Activated naive CD8-positive, alpha-beta T cell treated with anti-CD3 and anti-CD28 coated beads for 36 hours (primary cell): ENCODE measurements at regions not wholly inside any gene's neighbourhood (a gene's known extent, or its start where the extent isn't known, plus 50 kb on each side); places are given as distances from the start of the nearest gene placed in this dataset.

ENCODE experiments used
- DNase-seq: peaks from one replicate; pipeline ENCODE4 v3.0.0; 2021
- H3K27ac Mint-ChIP-seq: one replicate; pipeline ENCODE4 v1.8.0; 2022; ENCODE audit warnings: mild to moderate bottlenecking, moderate library complexity, mixed read lengths
- H3K27me3 Mint-ChIP-seq: one replicate; pipeline ENCODE4 v1.8.0; 2022; ENCODE audit warnings: mild to moderate bottlenecking, mixed read lengths
- H3K36me3 Mint-ChIP-seq: one replicate; pipeline ENCODE4 v1.8.0; 2021; ENCODE audit warnings: mild to moderate bottlenecking, mixed read lengths
- H3K4me1 Mint-ChIP-seq: one replicate; pipeline ENCODE4 v1.8.0; 2021; ENCODE audit warnings: mixed read lengths
- H3K4me3 Mint-ChIP-seq: one replicate; pipeline ENCODE4 v1.8.0; 2022; ENCODE audit warnings: mild to moderate bottlenecking, moderate library complexity, mixed read lengths
- H3K9me3 Mint-ChIP-seq: one replicate; pipeline ENCODE4 v1.8.0; 2022; ENCODE audit warnings: mixed read lengths

DNA sequence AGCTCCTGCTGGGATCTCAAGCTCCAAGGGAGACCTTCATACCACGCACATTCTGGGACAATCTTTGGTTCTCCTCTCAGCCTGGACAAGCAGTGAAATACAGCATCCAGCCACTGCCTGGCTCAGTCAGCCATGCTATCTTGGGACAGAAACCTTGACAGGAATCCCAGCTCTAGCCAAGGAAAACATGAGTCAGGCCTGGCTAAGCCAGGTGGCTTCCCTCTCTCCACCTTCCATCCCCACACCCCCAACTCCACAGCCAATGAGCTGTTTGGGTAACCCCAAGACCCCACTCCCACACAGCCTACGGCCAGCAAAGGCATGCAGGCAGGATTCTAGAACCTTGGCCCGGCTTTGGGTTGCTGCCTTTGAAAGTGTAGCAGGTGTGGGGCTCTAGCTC, 64.9 kb downstream of the MCFD2 start:
- no peak overlapping the region for H3K27ac Mint-ChIP-seq
- no peaks in the 10 kb centered on the region for H3K36me3 Mint-ChIP-seq
- H3K4me1 Mint-ChIP-seq, result no peaks in the 10 kb centered on the region

DNA sequence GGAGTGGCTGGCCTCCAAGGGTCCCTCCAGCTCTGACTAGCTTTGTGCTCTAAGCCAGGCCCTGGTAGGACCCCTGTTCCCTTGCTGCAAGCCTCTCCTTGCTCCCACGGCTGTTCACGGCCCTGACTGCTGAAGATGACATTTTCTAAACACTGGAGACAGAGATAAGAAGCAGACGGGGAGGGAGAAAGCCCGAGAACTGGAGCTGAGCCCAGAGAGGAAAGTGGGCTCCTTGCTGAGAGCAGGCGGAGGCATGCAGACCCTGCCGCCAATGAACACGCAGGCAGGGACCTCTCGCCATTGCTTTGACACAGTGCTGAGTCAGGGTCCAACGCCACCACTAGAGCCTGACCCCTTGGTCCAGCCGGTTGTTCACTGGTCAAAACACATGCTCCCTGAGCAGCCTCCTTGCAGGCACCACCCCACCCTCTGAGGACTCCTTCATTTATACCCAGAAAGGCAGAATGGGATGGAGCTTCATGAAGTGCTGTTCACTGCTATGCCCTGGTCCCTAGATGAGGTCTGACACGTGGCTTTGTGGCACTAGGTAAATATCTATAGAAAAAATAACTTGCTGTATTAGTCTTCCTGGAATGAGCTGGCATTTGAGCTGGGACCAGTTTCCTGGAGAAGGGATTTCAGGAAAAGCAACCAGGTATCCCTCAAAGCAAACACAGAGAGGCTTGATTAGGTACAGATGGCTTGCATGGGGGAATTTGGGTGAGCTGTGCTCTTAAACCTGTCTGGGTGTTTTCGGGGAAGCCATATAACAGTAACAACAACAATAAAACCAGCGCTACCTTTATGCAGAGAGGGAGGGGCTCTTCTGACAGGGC, 65.7 kb downstream of the MCFD2 start:
- no peak for DNase-seq
- Mint-ChIP-seq H3K27ac (no peak overlapping the region), H3K36me3 (no peaks in the 10 kb centered on the region), H3K27me3 (peaks cover 4% of the 10 kb centered on the region), H3K4me1 (no peaks in the 10 kb centered on the region), H3K9me3 (no peaks in the 10 kb centered on the region), H3K4me3 (no peak overlapping the region)

More for the DNA sequence above, 64.9 kb downstream of the MCFD2 start:
- Mint-ChIP-seq H3K4me3 (no peak overlapping the region), H3K27me3 (peaks cover 4% of the 10 kb centered on the region), H3K9me3 (no peaks in the 10 kb centered on the region)
- DNase-seq, result no peak

DNA sequence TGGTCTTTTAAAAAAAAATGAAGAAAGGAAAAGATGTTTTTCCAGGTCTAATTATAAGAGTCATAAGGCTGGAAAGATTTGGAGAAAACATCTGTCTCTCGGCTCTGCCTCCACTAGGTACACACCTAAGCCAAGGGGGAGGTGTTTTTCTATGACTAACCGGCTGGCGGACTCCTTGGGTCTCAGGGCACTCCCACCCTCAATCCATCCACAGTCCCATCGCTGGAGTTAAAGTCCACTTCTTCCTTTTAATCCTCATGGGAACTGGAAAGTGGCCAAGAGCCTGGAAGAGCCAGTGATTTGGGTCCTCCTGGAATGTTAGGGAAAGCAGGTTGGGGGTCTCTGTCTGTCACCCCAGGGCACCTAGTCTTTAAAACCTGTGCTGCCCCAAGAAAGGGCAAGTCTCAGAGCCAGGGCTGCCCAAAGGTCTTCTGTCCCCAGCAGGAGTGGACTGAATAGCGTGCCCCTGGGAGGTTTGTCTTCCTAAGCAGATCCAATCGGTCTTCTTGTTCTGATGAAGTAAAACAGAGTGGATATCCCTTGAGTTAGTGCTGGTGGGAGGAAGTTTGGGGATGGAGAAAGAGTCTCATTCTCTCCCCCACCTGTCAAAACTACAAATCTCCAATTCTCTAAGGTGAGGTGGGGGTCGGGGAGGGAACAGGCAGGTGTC, 66.4 kb downstream of the MCFD2 start:
- Mint-ChIP-seq H3K4me1 (no peaks in the 10 kb centered on the region), H3K27me3 (peaks cover 4% of the 10 kb centered on the region), H3K9me3 (no peaks in the 10 kb centered on the region), H3K36me3 (no peaks in the 10 kb centered on the region), H3K27ac (no peak overlapping the region), H3K4me3 (no peak overlapping the region)
- no peak for DNase-seq

- no peaks in the 10 kb centered on the region for H3K36me3 Mint-ChIP-seq
- H3K4me3 Mint-ChIP-seq, result no peak overlapping the region
- H3K27ac Mint-ChIP-seq, result no peak overlapping the region
Measured at GRCh38 chr2:46848447-46848846, 67.2 kb downstream of the MCFD2 start.

DNA sequence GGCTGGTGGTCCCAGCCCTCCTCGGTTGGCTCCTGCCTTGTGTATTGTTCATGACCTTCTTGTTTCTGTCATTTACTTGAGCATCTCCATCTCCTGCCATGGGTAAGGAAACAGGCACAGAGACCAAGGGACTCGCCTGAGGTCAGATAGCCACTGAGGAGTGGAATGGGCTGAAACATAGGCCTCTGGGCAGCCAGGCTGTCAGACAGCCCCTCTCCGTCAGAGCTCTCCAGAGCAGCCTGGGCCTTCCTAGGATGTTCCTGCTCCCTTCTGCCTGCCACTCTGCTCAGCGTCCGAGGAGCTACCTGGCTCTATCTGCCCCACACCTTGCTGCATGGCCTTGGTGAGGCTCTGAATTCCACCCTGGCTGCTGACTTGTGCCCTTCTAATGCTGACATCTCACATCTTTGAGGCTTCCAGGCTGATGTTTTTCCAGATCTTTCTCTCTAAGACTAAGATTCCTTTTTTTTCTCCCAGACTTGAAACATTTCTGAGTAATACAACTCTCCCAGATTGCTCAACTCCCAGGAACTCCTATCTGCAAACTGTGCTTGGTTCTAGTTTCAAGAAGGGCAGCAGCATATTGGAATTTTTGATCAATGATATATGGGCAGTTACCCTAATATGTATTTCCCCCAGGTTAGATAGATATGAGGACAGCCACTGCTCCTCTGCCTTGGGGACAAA, 67.7 kb downstream of the MCFD2 start:
- DNase-seq, result no peak
- Mint-ChIP-seq H3K27me3 (peaks cover 4% of the 10 kb centered on the region), H3K4me1 (no peaks in the 10 kb centered on the region), H3K9me3 (no peaks in the 10 kb centered on the region), H3K4me3 (no peak overlapping the region), H3K36me3 (no peaks in the 10 kb centered on the region), H3K27ac (no peak overlapping the region)

More at GRCh38 chr2:46848447-46848846, 67.2 kb downstream of the MCFD2 start:
- no peaks in the 10 kb centered on the region for H3K9me3 Mint-ChIP-seq
- peaks cover 4% of the 10 kb centered on the region for H3K27me3 Mint-ChIP-seq
- no peak for DNase-seq
- H3K4me1 Mint-ChIP-seq, result no peaks in the 10 kb centered on the region

- H3K4me3 Mint-ChIP-seq, result no peak overlapping the region
- peaks cover 4% of the 10 kb centered on the region for H3K27me3 Mint-ChIP-seq
Measured at GRCh38 chr2:46847185-46847710, 68.4 kb downstream of the MCFD2 start.

DNA sequence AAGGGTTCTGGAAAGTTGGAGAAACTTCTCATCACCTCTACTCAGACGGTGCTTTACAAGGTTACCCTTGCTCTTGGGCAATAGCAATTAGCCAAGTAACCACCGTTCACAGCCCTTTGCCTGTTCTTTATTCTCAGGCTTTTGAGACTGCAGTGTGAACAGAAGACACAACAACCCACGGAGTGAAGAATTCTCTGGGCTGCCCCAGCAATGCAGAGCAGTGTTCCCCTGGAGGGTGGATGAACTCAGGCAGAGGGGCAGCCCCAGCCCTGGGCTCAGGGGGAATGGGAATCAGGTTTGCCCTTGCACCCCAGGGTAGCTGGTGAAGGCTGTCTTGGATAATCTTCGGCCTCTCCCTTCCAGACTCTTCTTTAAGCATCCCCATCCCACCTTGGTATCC, 69.1 kb downstream of the MCFD2 start:
- H3K27me3 Mint-ChIP-seq, result peaks cover 4% of the 10 kb centered on the region
- H3K9me3 Mint-ChIP-seq, result no peaks in the 10 kb centered on the region
- no peaks in the 10 kb centered on the region for H3K4me1 Mint-ChIP-seq
- DNase-seq, result no peak
- no peak overlapping the region for H3K27ac Mint-ChIP-seq
- H3K4me3 Mint-ChIP-seq, result no peak overlapping the region
- H3K36me3 Mint-ChIP-seq, result no peaks in the 10 kb centered on the region

More at GRCh38 chr2:46847185-46847710, 68.4 kb downstream of the MCFD2 start:
- no peaks in the 10 kb centered on the region for H3K4me1 Mint-ChIP-seq
- no peak for DNase-seq
- H3K36me3 Mint-ChIP-seq, result no peaks in the 10 kb centered on the region
- no peak overlapping the region for H3K27ac Mint-ChIP-seq
- H3K9me3 Mint-ChIP-seq, result no peaks in the 10 kb centered on the region

- Mint-ChIP-seq H3K27ac (no peak overlapping the region), H3K9me3 (no peaks in the 10 kb centered on the region), H3K4me1 (no peaks in the 10 kb centered on the region), H3K36me3 (no peaks in the 10 kb centered on the region), H3K27me3 (peaks cover 4% of the 10 kb centered on the region), H3K4me3 (no peak overlapping the region)
- DNase-seq, result no peak
Measured at GRCh38 chr2:46845542-46846486, 69.8 kb downstream of the MCFD2 start.

GRCh38 chr2:46844443-46844842, 71.2 kb downstream of the MCFD2 start:
- Mint-ChIP-seq H3K9me3 (no peaks in the 10 kb centered on the region), H3K4me3 (no peak overlapping the region), H3K36me3 (no peaks in the 10 kb centered on the region), H3K27me3 (peaks cover 4% of the 10 kb centered on the region), H3K27ac (no peak overlapping the region), H3K4me1 (no peaks in the 10 kb centered on the region)
- no peak for DNase-seq

DNA sequence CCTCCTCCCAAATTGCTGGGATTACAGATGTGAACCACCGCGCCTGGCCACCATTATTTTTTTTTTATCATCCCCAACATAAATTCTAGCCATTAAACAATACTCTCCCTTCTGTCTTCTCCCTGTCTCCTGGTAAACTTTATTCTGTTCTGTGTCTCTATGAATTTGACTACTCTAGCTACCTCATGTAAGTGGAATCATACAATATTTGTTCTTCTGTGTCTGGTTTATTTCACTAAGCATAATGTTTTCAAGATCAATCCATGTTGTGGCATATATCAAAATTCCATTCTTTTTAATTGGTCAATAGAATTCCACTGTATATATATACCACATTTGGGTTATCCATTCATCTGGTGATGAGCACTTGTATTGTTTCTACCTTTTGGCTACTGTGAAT, 71.6 kb downstream of the MCFD2 start:
- Mint-ChIP-seq H3K27ac (no peak overlapping the region), H3K27me3 (peaks cover 4% of the 10 kb centered on the region), H3K9me3 (no peaks in the 10 kb centered on the region), H3K36me3 (no peaks in the 10 kb centered on the region), H3K4me3 (no peak overlapping the region), H3K4me1 (no peaks in the 10 kb centered on the region)
- no peak for DNase-seq

DNA sequence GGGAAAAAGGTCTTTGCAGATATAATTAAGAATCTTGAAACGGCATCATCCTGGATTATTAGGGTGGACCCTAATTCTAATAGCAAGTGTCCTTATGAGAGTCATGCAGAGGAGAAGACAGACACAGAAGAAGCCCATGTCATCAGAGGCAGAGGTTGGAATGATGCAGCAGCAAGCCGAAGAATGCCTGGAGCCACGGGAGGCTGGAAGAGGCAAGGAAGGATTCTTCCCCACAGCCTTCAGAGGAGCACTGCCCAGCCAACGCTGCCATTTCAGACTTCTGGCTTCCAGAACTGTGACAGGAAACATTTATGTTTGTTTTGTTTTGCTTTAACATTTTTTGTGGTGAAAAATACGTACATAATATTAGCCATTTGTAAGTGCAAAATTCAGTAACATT, 72.3 kb downstream of the MCFD2 start:
- H3K27me3 Mint-ChIP-seq, result peaks cover under 1% of the 10 kb centered on the region
- H3K9me3 Mint-ChIP-seq, result no peaks in the 10 kb centered on the region
- H3K4me1 Mint-ChIP-seq, result no peaks in the 10 kb centered on the region
- no peak for DNase-seq
- no peak overlapping the region for H3K4me3 Mint-ChIP-seq
- no peak overlapping the region for H3K27ac Mint-ChIP-seq
- no peaks in the 10 kb centered on the region for H3K36me3 Mint-ChIP-seq

- Mint-ChIP-seq H3K4me3 (no peak overlapping the region), H3K9me3 (no peaks in the 10 kb centered on the region), H3K27ac (no peak overlapping the region), H3K4me1 (no peaks in the 10 kb centered on the region), H3K36me3 (no peaks in the 10 kb centered on the region), H3K27me3 (no peaks in the 10 kb centered on the region)
- DNase-seq, result no peak
Measured at GRCh38 chr2:46842876-46843275, 72.7 kb downstream of the MCFD2 start.

DNA sequence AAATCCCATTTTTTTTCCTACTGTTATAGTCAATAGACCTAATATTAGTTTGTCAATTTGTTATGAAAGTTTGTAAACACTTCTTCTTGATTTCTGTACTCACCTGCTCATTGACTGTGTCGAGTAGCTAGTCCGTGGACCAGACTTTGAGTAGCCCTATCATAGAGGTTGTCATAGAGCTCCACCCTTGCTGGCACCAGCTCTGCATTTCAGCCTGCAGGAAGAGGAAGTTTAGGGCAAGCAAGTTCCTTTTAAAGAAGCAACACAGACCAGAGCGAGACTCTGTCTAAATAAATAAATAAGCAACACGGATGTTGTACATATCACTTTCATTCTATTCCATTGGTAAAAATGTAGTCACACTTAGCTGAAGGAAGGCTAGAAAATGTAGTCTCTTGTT, 74.0 kb downstream of the MCFD2 start:
- no peaks in the 10 kb centered on the region for H3K27me3 Mint-ChIP-seq
- H3K4me1 Mint-ChIP-seq, result no peaks in the 10 kb centered on the region
- no peaks in the 10 kb centered on the region for H3K36me3 Mint-ChIP-seq
- no peak for DNase-seq
- no peaks in the 10 kb centered on the region for H3K9me3 Mint-ChIP-seq
- H3K4me3 Mint-ChIP-seq, result no peak overlapping the region
- H3K27ac Mint-ChIP-seq, result no peak overlapping the region

DNA sequence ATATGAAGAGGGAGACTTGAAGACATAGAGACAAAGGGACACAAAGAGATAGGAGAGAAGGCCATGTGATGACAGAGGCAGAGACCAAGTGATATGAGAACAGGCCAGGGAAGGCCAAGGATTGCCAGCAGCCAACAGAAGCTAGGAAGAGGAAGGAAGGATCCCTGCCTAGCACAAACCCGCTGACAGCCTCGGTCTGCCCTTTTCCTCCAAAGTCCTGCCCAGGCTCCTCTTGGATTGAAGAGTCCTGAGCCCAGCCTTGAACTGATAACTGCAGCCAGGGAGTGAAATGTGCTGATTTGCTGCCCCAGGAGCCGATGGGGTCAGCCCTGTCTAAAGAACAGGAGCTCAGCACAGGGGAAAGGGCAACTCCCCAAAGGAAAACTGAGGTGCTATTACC, 76.6 kb downstream of the MCFD2 start:
- DNase-seq, result no peak
- no peak overlapping the region for H3K27ac Mint-ChIP-seq
- H3K4me1 Mint-ChIP-seq, result no peaks in the 10 kb centered on the region
- no peaks in the 10 kb centered on the region for H3K36me3 Mint-ChIP-seq
- no peaks in the 10 kb centered on the region for H3K9me3 Mint-ChIP-seq
- H3K4me3 Mint-ChIP-seq, result no peak overlapping the region
- no peaks in the 10 kb centered on the region for H3K27me3 Mint-ChIP-seq
